MM.1S (cell line): ENCODE measurements at regions not wholly inside any gene's neighbourhood (a gene's known extent, or its start where the extent isn't known, plus 50 kb on each side); places are given as distances from the start of the nearest gene placed in this dataset.

ENCODE experiments used
- DNase-seq: peaks from one replicate; pipeline ENCODE4 v3.0.0-alpha.2; 2015
- H2AFZ ChIP-seq: fragments of 300-600 bp; sonication (generic); 2 replicates; pipeline ENCODE4 v1.6.0; 2016; ENCODE audit warnings: antibody characterized with exemption, low read length
- H3F3A ChIP-seq: fragments of 300-600 bp; sonication (generic); 2 replicates; pipeline ENCODE4 v1.6.1; 2016; ENCODE audit warnings: mild to moderate bottlenecking, antibody characterized with exemption, low read length, moderate library complexity, mixed read lengths; ENCODE audit not compliant: insufficient read depth
- H3K27ac ChIP-seq: fragments of 300-600 bp; sonication (generic); 2 replicates; pipeline ENCODE4 v1.5.1; 2016; ENCODE audit warnings: mild to moderate bottlenecking, low read length
- H3K27me3 ChIP-seq: fragments of 300-600 bp; sonication (generic); replicated peaks from 2 replicates; pipeline ENCODE4 v1.6.0; 2016; ENCODE audit warnings: low read length; ENCODE audit not compliant: insufficient read depth
- H3K36me3 ChIP-seq: fragments of 300-600 bp; sonication (generic); replicated peaks from 2 replicates; pipeline ENCODE4 v1.6.1; 2016; ENCODE audit warnings: mild to moderate bottlenecking, low read length, mixed read lengths; ENCODE audit not compliant: insufficient read depth
- H3K4me1 ChIP-seq: fragments of 300-600 bp; sonication (generic); 2 replicates; pipeline ENCODE4 v1.6.1; 2016; ENCODE audit warnings: low read length, mixed read lengths
- H3K4me2 ChIP-seq: fragments of 300-600 bp; sonication (generic); 2 replicates; pipeline ENCODE4 v1.6.0; 2016; ENCODE audit warnings: low read depth, low read length
- H3K4me3 ChIP-seq: fragments of 300-600 bp; sonication (generic); 2 replicates; pipeline ENCODE4 v1.5.1; 2016; ENCODE audit warnings: low read length, mixed read lengths
- H3K79me2 ChIP-seq: fragments of 300-600 bp; sonication (generic); 2 replicates; pipeline ENCODE4 v1.6.1; 2016; ENCODE audit warnings: mixed run types, low read length, mixed read lengths
- H3K9ac ChIP-seq: fragments of 300-600 bp; sonication (generic); 2 replicates; pipeline ENCODE4 v1.6.1; 2016; ENCODE audit warnings: low read length, mixed read lengths
- H3K9me2 ChIP-seq: fragments of 300-600 bp; sonication (generic); replicated peaks from 2 replicates; pipeline ENCODE4 v1.6.1; 2016; ENCODE audit warnings: mild to moderate bottlenecking, low read length, mixed read lengths; ENCODE audit not compliant: insufficient read depth
- H3K9me3 ChIP-seq: fragments of 300-600 bp; sonication (generic); replicated peaks from 2 replicates; pipeline ENCODE4 v1.6.1; 2016; ENCODE audit warnings: mild to moderate bottlenecking, low read length, mixed read lengths; ENCODE audit not compliant: insufficient read depth
- H4K20me1 ChIP-seq: fragments of 300-600 bp; sonication (generic); 2 replicates; pipeline ENCODE4 v1.6.1; 2016; ENCODE audit warnings: mild to moderate bottlenecking, low read length, moderate library complexity, mixed read lengths; ENCODE audit not compliant: insufficient read depth
- CTCF ChIP-seq: fragments of 300-600 bp; sonication (generic); IDR thresholded peaks from 2 replicates; pipeline ENCODE4 v1.5.1; 2016; ENCODE audit warnings: antibody characterized with exemption, low read length, mixed read lengths
- EZH2 ChIP-seq: fragments of 300-600 bp; sonication (generic); optimal IDR thresholded peaks from 2 replicates; pipeline ENCODE3; 2017; ENCODE audit warnings: low read depth, mild to moderate bottlenecking, antibody characterized with exemption, low read length, mixed read lengths
- EZH2phosphoT487 ChIP-seq: fragments of 300-600 bp; sonication (generic); IDR thresholded peaks from 2 replicates; pipeline ENCODE4 v1.6.1; 2018; ENCODE audit warnings: antibody characterized with exemption, low read length

- Histone ChIP-seq H3K4me2 (no peak overlapping the region), H3K27me3 (no peaks in the 10 kb centered on the region), H3F3A (no peaks in the 10 kb centered on the region), H2AFZ (no peak overlapping the region), H3K27ac (no peak overlapping the region), H3K4me1 (no peaks in the 10 kb centered on the region), H3K79me2 (no peaks in the 10 kb centered on the region), H3K36me3 (no peaks in the 10 kb centered on the region), H3K9ac (no peak overlapping the region), H3K9me2 (no peaks in the 10 kb centered on the region), H3K9me3 (no peaks in the 10 kb centered on the region), H3K4me3 (no peak overlapping the region), H4K20me1 (no peaks in the 10 kb centered on the region)
- DNase-seq: no peak
- TF ChIP-seq CTCF (no peak), EZH2phosphoT487 (no peak), EZH2 (no peak)
These were observed 65.7 kb downstream of the TMEM18 start for GRCh38 chr2:611519-611918.

- no peak for TF ChIP-seq CTCF
- TF ChIP-seq EZH2phosphoT487: no peak
- TF ChIP-seq EZH2: no peak
These were observed 66.7 kb downstream of the TMEM18 start for GRCh38 chr2:610491-610890.

DNA sequence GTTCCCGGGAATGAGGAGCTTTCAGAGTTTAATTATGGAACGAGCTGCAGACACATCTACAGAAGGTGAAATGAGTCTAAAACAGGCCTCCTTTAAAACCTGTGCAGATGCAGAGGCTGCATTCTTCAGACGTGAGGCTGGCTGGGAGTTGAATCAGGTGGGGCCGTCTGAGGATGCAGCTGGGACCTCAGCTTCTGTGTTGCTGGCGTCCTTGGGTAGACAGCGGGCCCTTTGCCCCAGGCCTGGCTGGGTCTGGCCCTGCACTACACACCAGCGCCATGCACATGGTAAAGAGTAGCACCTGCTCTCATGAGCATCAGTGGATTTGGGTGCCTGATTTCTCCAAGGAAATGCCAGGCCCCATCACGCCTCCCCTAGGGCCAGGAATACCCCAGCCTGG lies 67.3 kb downstream of the TMEM18 start:
- Histone ChIP-seq H3K79me2 (no peaks in the 10 kb centered on the region), H3K36me3 (no peaks in the 10 kb centered on the region), H3K4me1 (no peaks in the 10 kb centered on the region), H3K27ac (no peak overlapping the region), H3K9ac (no peak overlapping the region), H3K27me3 (no peaks in the 10 kb centered on the region), H4K20me1 (no peaks in the 10 kb centered on the region), H3K4me3 (no peak overlapping the region), H2AFZ (no peak overlapping the region), H3K9me2 (no peaks in the 10 kb centered on the region), H3F3A (no peaks in the 10 kb centered on the region), H3K9me3 (no peaks in the 10 kb centered on the region), H3K4me2 (no peak overlapping the region)
- DNase-seq: no peak
- TF ChIP-seq CTCF (no peak), EZH2phosphoT487 (no peak), EZH2 (no peak)

More at GRCh38 chr2:610491-610890, 66.7 kb downstream of the TMEM18 start:
- H3F3A ChIP-seq: no peaks in the 10 kb centered on the region
- H4K20me1 ChIP-seq: no peaks in the 10 kb centered on the region
- no peak overlapping the region for H3K9ac ChIP-seq
- no peak overlapping the region for H3K4me3 ChIP-seq
- no peak overlapping the region for H3K27ac ChIP-seq
- H3K27me3 ChIP-seq: no peaks in the 10 kb centered on the region
- H3K9me2 ChIP-seq: no peaks in the 10 kb centered on the region
- H3K36me3 ChIP-seq: no peaks in the 10 kb centered on the region
- H3K4me2 ChIP-seq: no peak overlapping the region
- no peaks in the 10 kb centered on the region for H3K9me3 ChIP-seq
- H3K4me1 ChIP-seq: no peaks in the 10 kb centered on the region
- no peaks in the 10 kb centered on the region for H3K79me2 ChIP-seq
- DNase-seq: no peak
- H2AFZ ChIP-seq: no peak overlapping the region
